HK-2 (cell line): ENCODE measurements at regions not wholly inside any gene's neighbourhood (a gene's known extent, or its start where the extent isn't known, plus 50 kb on each side); places are given as distances from the start of the nearest gene placed in this dataset.

Source experiments
- DNase-seq: peaks from one replicate; pipeline ENCODE4 v3.0.0-alpha.2; 2018; ENCODE audit not compliant: unreplicated experiment

DNA sequence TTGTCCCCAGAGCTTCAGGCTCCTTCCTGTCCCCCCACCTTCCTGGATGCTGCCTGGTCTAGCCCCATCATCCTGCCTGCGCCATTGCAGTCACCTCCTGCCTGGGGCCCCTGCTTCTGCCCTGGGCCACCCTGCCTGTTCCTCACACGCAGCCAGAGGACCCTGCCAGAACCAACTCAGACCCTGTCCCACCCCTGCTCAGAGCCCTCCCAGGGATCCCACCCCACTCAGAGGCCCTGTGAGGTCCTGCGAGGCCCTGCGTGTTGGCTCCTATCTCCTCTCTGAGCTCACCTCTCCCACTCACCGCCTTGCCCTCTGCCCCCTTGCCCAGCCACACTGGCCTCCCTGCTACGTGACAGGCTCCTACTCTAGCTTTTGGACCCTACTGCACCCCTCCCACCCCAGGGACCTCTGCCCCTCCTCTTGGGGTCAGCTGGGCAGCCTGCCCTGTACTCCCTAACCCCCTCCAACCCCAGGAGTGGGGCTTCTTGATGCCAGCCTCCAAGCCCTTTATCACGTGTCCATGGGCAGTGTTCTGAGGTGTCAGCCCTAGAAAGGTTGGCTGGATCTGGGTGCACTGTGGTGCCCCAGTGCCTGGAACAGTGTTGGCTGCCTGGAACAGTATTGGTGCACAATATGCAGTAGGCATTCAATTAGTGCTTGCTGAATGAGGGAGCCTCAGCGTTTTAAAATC lies 68.3 kb downstream of the CEBPB start:
- DNase-seq: no peak

DNA sequence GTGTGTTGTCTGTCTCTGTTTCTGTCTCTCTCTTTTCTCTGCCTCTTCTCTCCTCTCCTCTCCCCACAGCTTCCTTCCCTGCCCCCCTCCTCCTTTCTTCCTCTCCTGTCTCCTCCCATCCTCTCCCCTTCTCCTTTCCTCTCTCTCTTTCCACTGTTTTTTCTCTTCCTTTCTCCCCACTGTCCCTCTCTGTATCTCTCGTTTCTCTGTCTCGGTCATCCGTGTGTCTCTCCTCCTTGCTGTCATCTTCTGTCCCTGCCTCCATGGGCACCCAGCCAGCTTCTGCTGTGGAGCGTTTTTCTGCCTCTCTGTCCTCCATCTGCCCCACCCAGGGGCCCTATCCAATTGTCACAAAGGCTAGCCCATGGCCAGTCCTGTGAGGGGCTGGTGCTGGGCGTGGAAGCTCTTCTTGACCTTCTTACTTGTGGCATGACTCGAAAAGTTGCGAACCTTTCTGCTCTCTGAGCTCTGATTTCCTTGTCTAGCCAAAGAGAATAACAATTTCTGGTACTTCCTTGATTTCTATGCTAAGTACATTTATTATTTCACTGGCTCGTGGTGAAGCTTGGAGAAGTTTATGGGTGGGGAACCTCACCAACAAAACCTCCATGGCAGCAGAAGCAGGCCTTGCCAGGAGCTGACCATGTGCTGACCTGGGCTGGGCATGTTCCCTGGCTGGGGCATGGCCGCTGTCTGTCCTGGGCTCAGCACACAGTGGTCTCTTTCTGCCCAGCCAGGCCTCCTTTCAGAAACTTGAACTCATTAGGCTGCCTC lies 69.3 kb downstream of the CEBPB start:
- DNase-seq: no peak

DNA sequence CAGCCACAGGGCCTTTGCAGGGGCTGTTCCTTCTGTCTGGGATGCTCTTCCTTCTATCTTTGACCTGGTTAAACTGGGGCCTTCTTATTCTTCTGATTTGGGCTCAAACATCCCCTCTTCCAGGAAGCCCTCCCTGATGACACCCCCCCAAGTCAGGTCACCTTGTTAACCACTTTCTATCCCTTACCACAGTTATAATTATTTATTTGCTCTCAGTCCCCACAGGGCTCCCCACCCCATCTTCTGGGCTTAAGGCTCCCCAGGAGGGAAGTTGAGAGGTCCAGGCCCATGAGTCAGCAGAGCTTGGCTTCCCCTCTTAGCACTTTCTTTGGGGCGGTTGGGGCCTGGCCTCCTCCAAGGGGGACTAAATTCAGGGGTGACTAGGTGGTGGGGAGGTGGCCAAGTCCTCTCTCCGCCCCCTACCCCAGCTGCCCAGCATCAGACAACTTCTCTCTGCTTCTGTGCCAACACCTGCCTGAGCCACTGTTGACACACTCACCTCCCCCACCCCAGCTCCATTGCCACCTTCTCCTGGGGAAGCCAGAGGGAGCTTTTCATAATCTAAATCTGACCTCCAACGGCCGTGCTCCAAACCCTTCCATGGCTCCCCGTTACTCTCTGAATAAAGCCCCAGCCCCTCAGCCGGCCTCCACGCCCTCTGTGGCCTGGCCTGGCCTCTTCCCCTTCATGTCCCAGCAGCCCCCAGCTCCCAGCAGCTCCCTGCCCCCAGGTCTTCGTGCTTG lies 70.0 kb downstream of the CEBPB start:
- DNase-seq: no peak

DNA sequence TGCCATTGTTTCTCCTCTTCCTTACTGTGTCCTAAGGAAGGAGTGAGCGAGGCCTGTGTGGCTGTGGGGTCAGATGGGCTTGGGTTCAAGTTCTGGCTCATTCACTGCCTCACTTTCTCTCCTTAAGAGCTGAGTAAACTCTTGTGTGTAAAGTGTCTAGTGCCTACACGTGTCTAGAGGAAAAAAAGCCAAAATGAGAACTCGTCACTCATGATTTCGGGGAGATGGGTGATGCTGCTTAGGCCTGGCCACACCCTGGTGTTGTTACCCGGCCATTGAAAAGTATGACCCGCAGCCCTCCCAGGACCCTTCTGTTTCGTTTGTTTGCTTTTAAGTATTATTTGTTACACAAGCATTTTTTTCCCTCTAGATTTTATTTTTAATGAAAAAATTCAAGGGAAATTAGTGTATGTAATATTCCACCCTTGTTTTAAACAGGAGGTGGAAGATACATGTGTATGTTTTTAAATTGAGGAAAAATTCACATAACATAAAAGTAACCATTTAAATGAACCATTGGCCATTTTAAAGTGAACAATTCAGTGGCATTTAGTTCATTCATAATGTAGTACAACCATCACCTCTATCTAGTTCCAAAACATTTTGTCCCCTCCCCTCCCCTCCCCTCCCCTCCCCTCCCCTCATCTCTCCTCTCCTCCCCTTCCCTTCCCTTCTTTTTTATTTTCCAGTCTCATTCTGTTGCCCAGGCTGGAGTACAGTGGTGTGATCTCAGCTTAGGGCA lies 71.0 kb downstream of the CEBPB start:
- no peak for DNase-seq

DNA sequence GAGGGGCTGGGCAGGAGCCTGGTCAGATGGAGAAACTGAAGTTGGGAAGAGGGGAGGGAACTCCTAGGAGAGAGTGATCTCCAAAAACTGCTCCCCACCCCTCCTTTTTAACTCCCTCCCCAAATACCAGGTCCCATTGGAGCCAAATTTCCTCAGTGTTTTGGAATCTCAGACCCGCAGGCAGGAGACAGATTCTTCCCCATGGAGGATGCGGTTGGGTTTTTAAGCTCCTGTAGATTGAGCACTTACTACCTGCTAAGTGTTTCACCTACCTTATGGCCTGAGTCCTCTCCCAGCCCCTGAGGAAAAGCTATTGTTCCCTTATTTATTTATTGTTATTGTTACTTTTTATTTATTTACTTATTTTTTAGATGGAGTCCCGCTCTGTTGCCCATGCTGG lies 73.2 kb downstream of the CEBPB start:
- no peak for DNase-seq

DNA sequence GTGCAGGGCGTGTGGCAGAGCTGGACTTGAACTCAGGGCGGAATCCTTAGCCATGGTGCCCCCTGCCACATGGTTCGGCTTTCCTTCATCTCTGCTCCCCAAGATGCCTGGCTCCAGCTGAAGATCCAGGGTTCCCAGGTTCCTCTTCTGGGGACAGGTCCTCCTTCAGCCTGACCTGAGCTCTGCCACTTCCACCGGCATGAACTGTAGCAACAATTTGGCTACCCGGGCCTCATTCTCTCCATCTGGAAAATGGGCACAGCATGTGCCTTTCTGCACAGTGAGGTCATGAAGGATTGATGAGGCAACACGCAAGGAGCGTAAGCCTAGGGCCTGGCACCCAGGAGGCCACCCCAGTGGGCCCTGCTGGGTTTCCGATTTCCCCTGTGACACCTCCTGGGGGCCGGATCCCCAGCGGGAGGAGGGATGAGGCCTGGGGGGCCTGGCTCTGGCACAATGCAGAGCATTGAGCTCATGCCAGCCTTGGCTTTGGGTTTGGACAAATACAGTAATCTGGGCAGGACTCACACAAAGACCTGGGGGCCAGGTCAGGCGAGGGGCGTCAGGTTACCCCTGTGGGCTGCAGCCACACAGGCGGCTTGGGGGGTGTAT lies 74.0 kb downstream of the CEBPB start:
- DNase-seq: no peak

DNA sequence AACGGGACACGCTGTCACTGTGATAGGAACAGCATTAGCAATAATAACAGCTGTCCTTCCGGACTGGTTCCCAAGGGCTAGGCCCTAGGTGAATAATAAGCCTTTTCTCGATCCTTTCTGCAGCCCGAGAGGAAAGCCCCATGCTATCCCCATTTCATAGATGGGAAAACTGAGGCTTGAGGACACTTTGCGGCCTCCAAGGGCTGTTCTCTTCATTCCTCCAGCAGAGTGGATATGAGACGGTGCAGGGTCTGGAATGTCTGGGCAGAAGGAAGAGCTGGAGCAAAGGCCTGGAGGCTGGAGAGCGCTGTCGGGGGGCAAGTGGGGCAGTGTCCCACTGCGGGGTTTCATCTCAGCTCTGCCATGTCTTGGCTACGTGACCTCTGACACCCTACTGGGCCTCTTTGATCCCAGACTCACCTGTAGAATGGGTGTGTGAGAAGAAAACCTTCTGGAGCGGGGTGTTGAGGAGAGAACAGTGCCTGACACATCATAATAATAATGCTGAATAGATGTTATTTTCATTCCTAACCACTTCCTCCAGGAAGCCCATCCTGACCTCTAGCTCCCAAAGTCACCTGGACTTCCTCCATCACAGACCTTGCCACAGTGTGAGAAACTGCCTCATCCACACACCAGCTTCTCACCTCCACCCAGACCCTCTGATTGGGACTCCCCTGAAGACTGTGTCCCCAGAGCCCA lies 74.8 kb downstream of the CEBPB start:
- no peak for DNase-seq

DNA sequence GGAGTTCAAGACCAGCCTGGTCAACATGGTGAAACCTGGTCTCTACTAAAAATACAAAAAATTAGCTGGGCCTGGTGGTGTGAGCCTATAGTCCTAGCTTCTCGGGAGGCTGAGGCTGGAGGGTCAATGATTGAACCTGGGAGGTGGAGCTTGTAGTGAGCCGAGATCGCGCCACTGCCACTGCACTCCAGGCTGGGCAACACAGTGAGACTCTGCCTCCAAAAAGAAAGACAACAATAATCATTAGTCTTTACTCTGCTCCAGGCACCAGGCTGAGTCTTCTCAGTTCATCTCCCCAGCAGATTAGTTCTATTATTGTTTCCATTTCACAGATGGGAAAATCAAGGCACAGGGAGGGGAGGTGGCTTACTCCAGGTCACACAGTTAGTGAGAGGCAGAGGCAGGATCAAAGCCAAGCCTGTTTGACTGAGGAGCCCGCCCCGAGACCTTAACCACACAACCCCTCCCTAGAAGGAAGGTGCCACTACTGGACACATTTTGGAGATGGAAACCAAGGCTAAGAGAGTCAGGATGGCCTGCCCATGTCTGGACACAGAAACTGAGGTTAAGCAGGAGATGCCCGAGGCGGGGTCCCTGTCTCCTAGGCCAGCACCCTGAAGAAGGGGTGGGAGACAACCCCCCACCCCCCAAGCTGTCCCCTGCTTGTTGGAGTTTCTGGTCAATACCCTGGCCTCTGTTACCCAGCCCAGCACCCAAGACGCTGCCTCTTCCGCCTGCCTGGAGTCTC lies 75.8 kb downstream of the CEBPB start:
- no peak for DNase-seq

DNA sequence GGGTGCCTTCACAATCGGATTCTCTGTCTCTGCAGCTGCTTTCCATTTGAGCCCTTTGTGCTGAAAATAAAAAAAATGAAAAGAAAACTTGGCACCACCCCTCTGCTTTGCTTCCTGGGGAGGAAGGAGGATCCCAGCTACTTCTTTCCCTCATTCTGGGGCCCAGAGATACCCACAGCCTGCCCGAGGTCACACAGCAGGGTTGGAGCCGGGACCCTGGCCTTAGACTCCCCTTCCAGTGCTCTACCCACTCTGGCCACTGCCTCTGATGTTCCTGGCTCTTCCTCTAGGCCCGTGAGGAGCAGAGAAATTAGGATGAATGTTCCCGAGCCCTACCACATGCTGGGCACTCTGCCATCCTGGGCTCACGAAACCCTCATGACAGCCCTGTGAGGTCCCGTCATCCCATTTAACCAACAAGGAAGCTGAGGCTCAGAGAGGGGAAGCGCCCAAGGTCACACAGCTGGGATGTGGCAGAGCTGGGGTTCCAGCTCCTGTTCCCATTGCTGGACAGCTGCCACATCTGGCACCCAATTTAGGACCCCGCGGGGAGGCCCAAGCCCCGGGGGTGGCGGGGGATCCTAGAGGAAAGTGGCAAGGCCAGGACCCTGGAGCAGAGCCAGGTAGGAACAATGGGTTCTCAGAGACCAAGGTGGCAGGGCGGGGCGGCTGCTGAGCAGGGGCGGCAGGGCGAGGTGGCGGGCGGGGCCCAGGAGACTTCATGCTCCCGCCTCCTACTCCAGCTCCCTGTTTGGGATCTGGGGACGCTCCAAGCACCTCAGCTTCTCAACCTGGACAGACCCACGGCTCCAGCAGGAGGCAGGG lies 76.6 kb downstream of the CEBPB start:
- no peak for DNase-seq

DNA sequence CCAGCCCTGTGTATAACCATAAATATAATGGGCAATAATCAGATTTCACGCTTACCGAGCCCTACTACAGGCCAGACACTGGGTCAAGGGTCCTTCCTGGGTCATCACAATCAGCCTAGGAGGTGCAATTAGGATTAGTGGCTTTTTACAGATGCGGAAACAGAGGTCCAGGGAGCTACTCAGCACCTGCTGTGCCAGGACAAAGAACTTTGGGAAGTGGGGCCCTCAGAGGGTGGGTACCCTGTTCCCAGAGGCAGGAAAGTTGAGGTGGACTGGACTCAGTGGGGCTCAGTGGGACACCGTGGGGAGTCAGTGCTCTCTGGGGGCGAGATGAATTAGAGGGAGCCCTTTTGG lies 77.2 kb downstream of the CEBPB start:
- DNase-seq: no peak

DNA sequence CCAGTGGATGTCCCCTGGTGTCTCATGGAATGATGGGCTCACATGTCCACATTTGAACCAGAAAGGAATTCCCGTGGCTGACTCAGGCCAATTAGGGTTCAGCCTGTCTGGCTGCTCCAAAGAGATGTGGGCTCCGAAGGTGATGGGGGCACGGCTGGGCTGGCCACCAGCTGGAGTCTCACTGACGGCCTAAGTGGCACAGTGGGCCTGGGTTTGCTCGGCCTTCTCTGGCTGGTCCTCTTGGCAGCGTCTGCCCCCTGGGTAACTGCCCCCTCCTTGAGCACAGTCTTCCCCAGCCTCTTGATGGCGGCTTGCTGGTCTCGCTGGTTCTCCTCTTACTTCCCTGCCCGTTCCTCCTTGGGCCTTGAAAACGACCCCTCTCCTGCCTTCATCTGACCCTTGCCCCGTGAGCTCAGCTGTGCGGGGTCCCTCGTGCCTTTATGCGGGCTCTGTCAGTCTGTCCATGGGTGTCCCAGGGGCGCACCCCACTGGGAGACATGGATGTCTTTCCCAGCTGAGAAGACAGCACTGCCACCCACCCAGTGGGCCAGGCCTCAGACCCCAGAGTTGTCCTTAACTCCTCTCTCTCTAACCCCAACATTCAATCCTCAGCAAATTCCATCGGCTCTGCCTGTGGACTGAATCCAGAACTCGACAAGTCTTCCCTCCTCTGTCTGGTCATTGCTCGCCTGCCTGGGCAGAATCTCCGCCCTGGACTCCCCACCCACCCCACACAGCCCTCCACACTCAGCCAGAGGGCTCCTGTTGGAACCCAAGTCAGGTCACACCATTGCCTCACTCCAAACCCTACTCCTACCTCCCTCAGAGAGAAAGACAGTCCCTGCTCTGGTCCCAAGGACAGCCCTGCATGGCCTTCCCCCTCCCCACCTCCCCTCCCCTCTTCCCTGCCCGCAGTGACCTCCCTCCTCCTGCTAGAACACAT lies 78.7 kb downstream of the CEBPB start:
- no peak for DNase-seq

DNA sequence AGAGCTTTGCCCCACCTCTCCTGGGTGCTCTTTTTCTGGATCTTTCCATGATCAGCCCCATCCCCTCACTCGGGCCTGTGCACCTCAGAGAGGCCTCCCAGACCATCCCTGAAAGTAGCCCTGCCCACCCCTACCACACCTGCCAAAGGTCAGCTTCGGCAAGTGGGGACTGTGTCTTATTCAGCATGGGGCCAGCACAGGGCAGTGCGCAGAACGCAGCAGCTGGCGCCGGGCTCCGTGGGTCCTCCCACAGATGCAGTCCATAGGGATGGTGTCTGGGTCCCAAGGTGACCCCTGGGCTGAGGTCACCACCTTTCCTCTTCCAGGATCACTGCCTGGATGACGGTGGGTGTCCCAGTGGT lies 79.4 kb downstream of the CEBPB start:
- DNase-seq: no peak

DNA sequence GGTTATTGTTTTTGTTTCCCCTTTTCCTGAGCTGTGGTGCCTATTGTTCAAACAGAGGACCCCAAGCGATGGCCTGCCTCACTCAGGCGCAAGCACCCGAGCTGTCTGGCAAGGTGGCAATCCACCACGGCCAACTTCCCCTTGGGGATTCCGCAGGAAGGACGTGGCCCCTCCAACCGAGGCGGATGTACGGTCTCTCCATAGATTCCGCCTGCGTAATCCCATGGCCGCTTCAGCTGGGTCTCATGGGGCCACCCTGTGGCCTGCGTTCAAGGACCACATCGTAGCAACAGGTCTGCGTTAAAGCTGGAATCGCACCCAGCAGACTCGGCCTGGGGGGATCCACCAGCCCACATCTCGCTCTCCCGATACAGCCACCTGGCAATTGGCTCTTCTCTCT lies 79.9 kb downstream of the CEBPB start:
- DNase-seq: no peak

DNA sequence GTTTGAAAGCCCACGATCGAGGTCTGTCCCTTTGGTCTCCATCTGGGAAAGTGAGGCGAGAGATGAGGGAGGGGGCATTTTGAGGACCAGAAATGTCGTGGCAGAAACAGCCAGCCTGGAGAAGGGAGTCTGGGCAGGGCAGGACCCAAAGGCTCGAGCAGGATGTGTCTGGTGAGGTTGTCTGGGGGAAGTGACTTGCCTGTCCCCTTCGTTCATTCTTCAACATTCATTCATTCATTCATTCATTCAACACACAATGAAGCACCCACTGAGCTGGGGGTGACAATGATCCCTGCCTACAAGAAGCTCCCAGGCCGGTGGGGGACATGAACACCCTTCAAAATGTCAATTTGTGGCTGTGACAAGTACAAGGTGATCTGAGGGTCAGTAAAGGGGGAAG lies 80.5 kb downstream of the CEBPB start:
- DNase-seq: no peak

DNA sequence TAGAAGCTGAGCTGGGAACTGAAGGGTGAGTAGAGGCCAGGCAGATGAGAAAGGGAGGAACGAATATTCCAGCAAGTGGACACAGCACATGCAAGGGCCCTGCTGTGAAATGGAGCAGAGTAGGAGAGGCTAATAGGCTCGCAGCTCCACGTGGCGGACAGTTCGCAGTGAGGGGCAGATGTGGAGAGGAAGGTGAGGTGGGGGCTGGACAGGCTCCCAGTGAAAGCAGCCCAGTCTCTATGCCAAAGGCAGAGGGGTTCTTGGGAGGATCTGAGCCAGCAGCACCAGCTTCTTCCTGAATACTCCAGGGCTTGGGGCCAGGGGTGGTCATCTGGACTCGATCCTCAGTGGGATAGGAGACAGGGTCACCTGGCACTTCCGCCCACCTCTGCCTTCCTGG lies 81.0 kb downstream of the CEBPB start:
- DNase-seq: no peak

DNA sequence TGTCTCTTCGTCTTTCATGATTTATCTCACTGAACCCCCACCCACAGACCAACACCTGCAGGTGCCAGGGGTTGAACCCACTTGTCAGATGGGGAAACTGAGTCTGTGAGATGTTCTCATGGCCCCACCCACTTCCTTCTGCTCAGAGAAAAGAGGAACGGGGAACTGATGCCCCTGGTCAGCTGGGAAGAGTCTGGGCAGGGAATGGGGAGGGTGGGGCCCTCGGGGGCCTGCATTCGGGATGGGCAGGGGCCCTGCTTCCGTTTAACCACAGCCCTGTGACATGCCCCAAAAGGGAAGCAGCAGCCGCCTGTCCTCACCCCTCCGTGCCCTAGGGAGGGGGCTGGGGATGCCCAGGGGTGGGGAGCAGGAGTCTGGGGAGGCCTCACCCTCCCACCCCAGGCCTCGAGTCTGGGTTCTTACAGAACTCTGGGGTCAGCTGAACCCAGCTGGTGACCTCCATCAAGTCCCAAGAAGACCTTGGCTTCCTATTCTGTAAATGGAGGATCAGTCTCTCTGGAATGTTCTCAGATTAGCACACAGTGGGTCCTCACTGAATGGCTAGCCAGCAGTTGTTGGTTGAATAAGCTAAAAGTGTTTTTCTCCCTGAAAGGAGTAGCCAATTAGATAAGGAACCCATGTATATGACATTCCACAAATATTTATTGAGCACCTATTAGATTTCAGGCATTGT lies 81.5 kb downstream of the CEBPB start:
- no peak for DNase-seq

DNA sequence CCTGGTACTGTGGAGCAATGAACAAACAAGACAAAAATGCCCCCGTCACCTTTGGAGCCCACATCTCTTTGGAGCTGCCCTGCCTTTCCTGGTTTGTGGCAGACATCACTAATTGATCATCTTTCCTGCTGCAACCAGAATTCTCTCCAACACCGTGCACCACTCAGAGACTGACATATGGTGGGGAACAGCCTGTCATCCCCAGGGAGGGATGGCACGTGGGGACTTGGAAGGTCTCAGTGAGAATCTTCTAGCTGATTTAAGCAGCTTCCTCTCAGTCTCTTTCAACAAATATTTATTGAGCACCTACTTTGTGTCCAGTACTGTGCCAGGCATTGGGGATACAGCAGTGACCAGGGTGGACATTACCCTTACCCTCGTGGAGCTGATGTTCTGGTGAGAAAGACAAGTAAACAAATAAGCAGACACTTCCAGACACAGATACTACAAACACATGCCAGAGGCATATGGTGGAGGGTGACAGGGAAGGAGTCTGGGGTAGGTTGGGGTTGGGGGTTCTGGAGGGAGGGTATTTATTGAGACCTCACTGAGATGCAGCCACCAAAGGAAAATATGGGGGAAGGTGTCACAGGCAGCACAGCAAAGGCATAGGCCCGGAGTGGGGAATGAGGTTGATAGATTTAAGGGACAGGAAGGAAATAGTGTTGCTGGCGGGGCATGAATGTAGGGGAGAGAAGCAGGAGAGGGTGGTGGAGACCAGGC lies 82.3 kb downstream of the CEBPB start:
- no peak for DNase-seq
